Heart left ventricle (tissue), 13 donors: ENCODE measurements at regions not wholly inside any gene's neighbourhood (a gene's known extent, or its start where the extent isn't known, plus 50 kb on each side); places are given as distances from the start of the nearest gene placed in this dataset.

ENCODE experiments used
- CTCF ChIP-seq, 12 donors: fragments of 200-600 bp; sonication (generic) in 4 of 12; IDR thresholded peaks; one replicate each; pipeline versions ENCODE4 v1.5.0 to v1.8.0; 2018 to 2022; ENCODE audit warnings: antibody characterized with exemption in 12 of 12, mild to moderate bottlenecking in 5 of 12
- POLR2A ChIP-seq, 2 donors: fragments of 450-650 bp; IDR thresholded peaks; one replicate each; pipeline ENCODE4 v1.6.1; 2017; ENCODE audit warnings: antibody characterized with exemption in 2 of 2, mild to moderate bottlenecking in 2 of 2, moderate library complexity in 2 of 2
- donor health status: ischemic (EF 13 %, LVEDD 7.1; RV severe dilation, severe dysfunction).
- donor health status: DM: no; HTN: yes; CAD: no.
- donor health status: DM: no; HTN: no; CAD: no.
- donor health status: ischemic (EF 25% LVEDD 6.9; RV normal size, moderate dysfunction).
- donor health status: ischemic (EF 25% LVEDD 5.7; RV mildly dilated, moderate dysfunction).
- donor health status: ischemic (EF 35%, LVEDD 5.7; RV mildly dilated, moderate dysfunction).
- donor health status: nonischemic (EF 11% LVEDD 7.7; RV severe dilation, severe dysfunction).
- donor health status: DM: yes; HTN: yes; CAD: no.
- donor health status: PGD.
- donor health status: ischemic (EF 29% LVEDD 5.4; RV normal size, mild dysfunction).
- donor health status: nonischemic (EF 23%, LVEDD 6.1; RV moderate dilation, normal function).

GRCh38 chr1:94603663-94604062 is 62.1 kb upstream of the F3 start:
- TF ChIP-seq CTCF (IDR thresholded peaks at IDR 0.05) (no peak), POLR2A (IDR thresholded peaks at IDR 0.05) (no peak)
